Erythroblast (primary cell): ENCODE measurements at regions not wholly inside any gene's neighbourhood (a gene's known extent, or its start where the extent isn't known, plus 50 kb on each side); places are given as distances from the start of the nearest gene placed in this dataset.

Source experiments
- GATA1 ChIP-seq: IDR thresholded peaks from 2 replicates; pipeline ENCODE4 v1.6.1; 2011; ENCODE audit warnings: low read depth, mild to moderate bottlenecking, control low read depth, low read length, moderate library complexity
- POLR2A ChIP-seq: IDR thresholded peaks from 2 replicates; pipeline ENCODE4 v1.6.1; 2011; ENCODE audit warnings: mild to moderate bottlenecking, low read length

DNA sequence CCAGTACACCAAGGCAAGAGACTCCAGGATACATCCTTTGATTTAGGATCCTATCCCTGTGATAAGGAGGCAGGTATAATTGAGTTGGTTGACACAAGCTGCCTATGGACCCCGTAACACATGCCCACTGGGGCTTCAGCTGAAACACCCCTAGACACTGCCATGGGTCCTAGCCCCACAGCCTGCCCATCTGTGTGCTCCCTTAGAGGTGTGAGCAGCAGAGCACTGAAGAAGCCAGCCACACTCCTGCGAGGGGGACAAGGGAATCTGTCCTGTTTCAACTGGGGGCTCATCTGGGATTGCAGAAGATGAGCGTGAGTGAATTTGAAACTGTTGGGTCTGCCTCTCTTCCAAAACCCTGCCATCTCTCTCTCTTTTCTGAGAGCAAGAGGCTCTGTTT is 385.9 kb upstream of the SLITRK6 start:
- TF ChIP-seq POLR2A, result no peak
- no peak for TF ChIP-seq GATA1
